GM12873 (cell line): ENCODE measurements at regions not wholly inside any gene's neighbourhood (a gene's known extent, or its start where the extent isn't known, plus 50 kb on each side); places are given as distances from the start of the nearest gene placed in this dataset.

Experiments used
- TF ChIP-seq, protein P1 (sequence below): IDR thresholded peaks from 2 replicates; pipeline ENCODE4 v1.5.1; 2012; ENCODE audit warnings: low read depth, mild to moderate bottlenecking, moderate library complexity, low read length, control low read depth; ENCODE audit not compliant: insufficient read depth; ENCODE audit errors: missing control alignments

GRCh38 chr10:111835574-111835973 lies 348.0 kb downstream of the GPAM start:
- TF ChIP-seq, protein P1, sequence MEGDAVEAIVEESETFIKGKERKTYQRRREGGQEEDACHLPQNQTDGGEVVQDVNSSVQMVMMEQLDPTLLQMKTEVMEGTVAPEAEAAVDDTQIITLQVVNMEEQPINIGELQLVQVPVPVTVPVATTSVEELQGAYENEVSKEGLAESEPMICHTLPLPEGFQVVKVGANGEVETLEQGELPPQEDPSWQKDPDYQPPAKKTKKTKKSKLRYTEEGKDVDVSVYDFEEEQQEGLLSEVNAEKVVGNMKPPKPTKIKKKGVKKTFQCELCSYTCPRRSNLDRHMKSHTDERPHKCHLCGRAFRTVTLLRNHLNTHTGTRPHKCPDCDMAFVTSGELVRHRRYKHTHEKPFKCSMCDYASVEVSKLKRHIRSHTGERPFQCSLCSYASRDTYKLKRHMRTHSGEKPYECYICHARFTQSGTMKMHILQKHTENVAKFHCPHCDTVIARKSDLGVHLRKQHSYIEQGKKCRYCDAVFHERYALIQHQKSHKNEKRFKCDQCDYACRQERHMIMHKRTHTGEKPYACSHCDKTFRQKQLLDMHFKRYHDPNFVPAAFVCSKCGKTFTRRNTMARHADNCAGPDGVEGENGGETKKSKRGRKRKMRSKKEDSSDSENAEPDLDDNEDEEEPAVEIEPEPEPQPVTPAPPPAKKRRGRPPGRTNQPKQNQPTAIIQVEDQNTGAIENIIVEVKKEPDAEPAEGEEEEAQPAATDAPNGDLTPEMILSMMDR: no peak

GRCh38 chr10:111836064-111836463 lies 347.5 kb downstream of the GPAM start:
- TF ChIP-seq, protein P1: no peak

GRCh38 chr10:111836571-111836970 lies 347.0 kb downstream of the GPAM start:
- TF ChIP-seq, protein P1: no peak

- TF ChIP-seq, protein P1: no peak
Measured at GRCh38 chr10:111837086-111837485, 346.5 kb downstream of the GPAM start.

DNA sequence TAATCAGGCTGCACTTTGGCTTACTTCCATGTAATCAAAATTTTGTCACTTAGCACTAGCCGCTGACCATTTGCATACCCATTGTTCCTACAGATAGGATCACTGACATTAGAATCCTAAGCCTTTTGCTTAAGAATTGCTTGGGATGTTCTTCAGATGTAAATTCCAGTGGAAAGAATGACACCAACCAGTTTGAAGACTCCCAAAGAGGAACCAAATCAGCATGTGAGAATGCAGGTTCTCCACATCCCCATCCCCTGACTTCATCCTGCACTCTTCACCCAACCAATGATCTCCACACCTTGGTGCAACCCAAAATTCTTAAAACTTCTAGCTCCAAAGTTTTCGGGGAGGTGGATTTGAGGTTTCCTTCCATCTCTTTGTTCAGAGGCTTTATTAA lies 345.6 kb downstream of the GPAM start:
- TF ChIP-seq, protein P1: no peak

DNA sequence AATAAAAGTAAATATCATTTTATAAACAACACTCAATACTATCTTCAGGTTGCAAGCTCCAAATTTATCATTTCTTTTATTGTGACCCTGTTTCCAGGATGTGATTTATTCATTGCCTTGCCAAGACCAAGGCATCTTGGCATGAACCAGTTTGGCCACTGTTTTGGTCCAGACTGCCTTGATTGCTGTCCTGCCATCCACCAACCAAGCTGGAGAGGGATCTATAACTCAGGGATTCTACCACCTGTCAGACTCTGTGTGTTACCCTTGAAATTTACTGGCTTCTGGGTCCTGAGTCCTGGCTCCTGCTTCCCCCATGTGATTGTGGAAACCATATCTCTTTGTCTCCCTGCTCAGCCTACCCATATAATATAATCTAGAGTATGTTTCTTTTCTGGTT lies 343.0 kb downstream of the GPAM start:
- TF ChIP-seq, protein P1: no peak

- TF ChIP-seq, protein P1: no peak
Measured at GRCh38 chr10:111852801-111853200, 330.8 kb downstream of the GPAM start.
